ENCODE measurements at regions not wholly inside any gene's neighbourhood (a gene's known extent, or its start where the extent isn't known, plus 50 kb on each side); places are given as distances from the start of the nearest gene placed in this dataset.

GRCh38 chr6:169312658-169313346, 59.2 kb upstream of the THBS2 start:
- intact Hi-C loops (cut with DNase I): no loop called here
- no peaks in the 10 kb centered on the region for H3K4me1 ChIP-seq
- no peak for DNase-seq
- no peaks in the 10 kb centered on the region for H3K27me3 ChIP-seq
- no peak for TF ChIP-seq CTCF (IDR thresholded peaks at IDR 0.05)
- whole genome bisulfite sequencing, 2 donors: 59 to 67% methylated on average over 14 of the region's 14 CpGs
- peak in 2 of 4 donors; percentile 44 to 46 for ATAC-seq
- H3K27ac ChIP-seq: no peak overlapping the region
- H3K36me3 ChIP-seq: no peaks in the 10 kb centered on the region
- H3K9me3 ChIP-seq: no peaks in the 10 kb centered on the region
- no peak overlapping the region for H3K4me3 ChIP-seq
- FAIRE-seq: no peak

GRCh38 chr6:169310983-169311382, 57.3 kb upstream of the THBS2 start:
- intact Hi-C loops (cut with DNase I): no loop called here
- Histone ChIP-seq H3K9me3 (no peaks in the 10 kb centered on the region), H3K27me3 (no peaks in the 10 kb centered on the region), H3K27ac (no peak overlapping the region), H3K4me1 (no peaks in the 10 kb centered on the region), H3K4me3 (no peak overlapping the region), H3K36me3 (no peaks in the 10 kb centered on the region)
- DNase-seq (no peak), ATAC-seq (no peak), FAIRE-seq (no peak)
- TF ChIP-seq CTCF (IDR thresholded peaks at IDR 0.05): no peak
- 70 to 83% methylated on average over 3 of the region's 3 CpGs for WGBS, 2 donors
